B cell (primary cell): ENCODE measurements at regions not wholly inside any gene's neighbourhood (a gene's known extent, or its start where the extent isn't known, plus 50 kb on each side); places are given as distances from the start of the nearest gene placed in this dataset.

Source experiments
- ATAC-seq: fragments of 200-7000 bp; cut with Tn5 transposase; one replicate; pipeline ENCODE4 v1.10.0; 2021; ENCODE audit warnings: low read depth, mild to moderate bottlenecking, moderate number of reproducible peaks, moderate library complexity
- CTCF ChIA-PET: fragments of 350-600 bp; sonication (Branson Sonifier 250); formaldehyde crosslinking; loops from one replicate; lab custom pipeline; 2021; ENCODE audit warnings: antibody characterized with exemption, inconsistent platforms; lab: Charles Lee
- POLR2A ChIA-PET: fragments of 350-600 bp; sonication (Branson Sonifier 250); formaldehyde crosslinking; loops from one replicate; lab custom pipeline; 2021; ENCODE audit warnings: antibody characterized with exemption; lab: Charles Lee
- DNase-seq: peaks from one replicate; pipeline ENCODE4 v3.0.0; 2013
- H2AFZ ChIP-seq: 2 replicates; pipeline ENCODE4 v1.6.1; 2012; ENCODE audit warnings: mild to moderate bottlenecking, low read depth, low read length; ENCODE audit not compliant: insufficient read depth, poor library complexity, severe bottlenecking
- H3K27ac ChIP-seq, 2 donors: 1 replicate in 1 of 2; 2 replicates in 1 of 2; pipeline ENCODE4 v1.5.1; 2012 to 2013; ENCODE audit warnings: low read length in 2 of 2, mild to moderate bottlenecking in 2 of 2, moderate library complexity in 1 of 2
- H3K27me3 ChIP-seq, 4 experiments: fragments of 200-600 bp in 1 of 4; sonication (generic) in 1 of 4; replicated peaks in 1 of 4; 1 replicate in 2 of 4; 2 replicates in 2 of 4; pipeline versions ENCODE4 v1.6.1 to v1.7.0; 2013 to 2016; ENCODE audit warnings: low read length in 3 of 4, mild to moderate bottlenecking in 2 of 4, mixed read lengths in 1 of 4, moderate library complexity in 1 of 4; ENCODE audit not compliant: insufficient read depth in 4 of 4, control insufficient read depth in 3 of 4; ENCODE audit errors: control extremely low read depth in 1 of 4
- H3K36me3 ChIP-seq, 2 experiments: replicated peaks in 1 of 2; 1 replicate in 1 of 2; 2 replicates in 1 of 2; pipeline versions ENCODE4 v1.6.1 to v1.7.1; 2013; ENCODE audit warnings: low read length in 1 of 2; ENCODE audit not compliant: insufficient read depth in 2 of 2, control insufficient read depth in 1 of 2; ENCODE audit errors: control extremely low read depth in 1 of 2, extremely low read depth in 1 of 2
- H3K4me1 ChIP-seq, 2 donors: fragments of 200-600 bp in 1 of 2; sonication (generic) in 1 of 2; 1 replicate in 1 of 2; 2 replicates in 1 of 2; pipeline versions ENCODE4 v1.5.1 to v1.6.1; 2013 to 2017; ENCODE audit warnings: low read length in 2 of 2; ENCODE audit not compliant: control insufficient read depth in 2 of 2, insufficient read depth in 2 of 2
- H3K4me2 ChIP-seq: replicated peaks from 2 replicates; pipeline ENCODE3; 2012; ENCODE audit warnings: mild to moderate bottlenecking, low read depth, low read length; ENCODE audit not compliant: poor library complexity, severe bottlenecking
- H3K4me3 ChIP-seq, 5 experiments: fragments of 200-600 bp in 1 of 5; sonication (generic) in 1 of 5; 1 replicate in 3 of 5; 2 replicates in 2 of 5; pipeline versions ENCODE4 v1.5.1 to v1.7.0; 2011 to 2016; ENCODE audit warnings: low read length in 4 of 5, mild to moderate bottlenecking in 4 of 5, low read depth in 2 of 5, control low read depth in 1 of 5, moderate library complexity in 1 of 5; ENCODE audit not compliant: insufficient read depth in 1 of 5; ENCODE audit errors: control extremely low read depth in 1 of 5, extremely low read depth in 1 of 5
- H3K79me2 ChIP-seq: fragments of 200-600 bp; sonication (generic); one replicate; pipeline ENCODE4 v1.6.0; 2016; ENCODE audit warnings: low read length; ENCODE audit not compliant: control insufficient read depth, insufficient read depth
- H3K9ac ChIP-seq: fragments of 200-600 bp; sonication (generic); 2 replicates; pipeline ENCODE4 v1.6.1; 2017; ENCODE audit warnings: mild to moderate bottlenecking, low read length, moderate library complexity
- H3K9me3 ChIP-seq, 3 donors: one replicate each; pipeline versions ENCODE4 v1.6.1 to v1.7.1; 2013; ENCODE audit warnings: low read length in 2 of 3; ENCODE audit not compliant: control insufficient read depth in 2 of 3, insufficient read depth in 1 of 3; ENCODE audit errors: control extremely low read depth in 1 of 3
- H4K20me1 ChIP-seq: 2 replicates; pipeline ENCODE4 v1.6.0; 2012; ENCODE audit warnings: mild to moderate bottlenecking, low read length; ENCODE audit not compliant: insufficient read depth, control insufficient read depth, poor library complexity, severe bottlenecking
- H3K27ac Mint-ChIP-seq: one replicate; pipeline ENCODE4 v1.8.0; 2021; ENCODE audit warnings: mixed read lengths
- H3K27me3 Mint-ChIP-seq: one replicate; pipeline ENCODE4 v1.8.0; 2021; ENCODE audit warnings: mixed read lengths
- H3K4me1 Mint-ChIP-seq: one replicate; pipeline ENCODE4 v1.8.0; 2021; ENCODE audit warnings: mixed read lengths
- H3K4me3 Mint-ChIP-seq: one replicate; pipeline ENCODE4 v1.8.0; 2021; ENCODE audit warnings: mixed read lengths
- H3K9me3 Mint-ChIP-seq: one replicate; pipeline ENCODE4 v1.8.0; 2022; ENCODE audit warnings: mixed read lengths; ENCODE audit not compliant: insufficient read depth
- CTCF ChIP-seq: fragments of 200-600 bp; IDR thresholded peaks from one replicate; pipeline ENCODE4 v1.8.0; 2022; ENCODE audit warnings: antibody characterized with exemption, mild to moderate bottlenecking
- EZH2 ChIP-seq: IDR thresholded peaks from 2 replicates; pipeline ENCODE4 v1.6.1; 2012; ENCODE audit warnings: borderline replicate concordance, low read depth, mild to moderate bottlenecking, moderate library complexity, low read length; ENCODE audit not compliant: insufficient read depth, poor library complexity, severe bottlenecking
- WGBS: methylation state at CpG from one replicate; pipeline ENCODE4 v1.1.5; 2013; ENCODE audit warnings: missing lambda C conversion rate; ENCODE audit not compliant: insufficient coverage; 5-methylcytosine and 5-hydroxymethylcytosine counted together
- intact Hi-C: fragments of 100-400 bp; cut with micrococcal nuclease; formaldehyde crosslinking; loops from one replicate; pipeline ENCODE4 v1.10.0; 2022

GRCh38 chr5:172543484-172544298 lies 89.4 kb upstream of the SH3PXD2B start:
- H3K79me2 ChIP-seq, result no peaks in the 10 kb centered on the region
- 86% methylated on average over 8 of the region's 11 CpGs for WGBS
- H3K27ac ChIP-seq, result no peak overlapping the region
- H2AFZ ChIP-seq, result no peak overlapping the region
- peaks cover 0 to 16% (median 0%) of the 10 kb centered on the region in 3 donors for H3K9me3 ChIP-seq
- Mint-ChIP-seq H3K4me3 (no peak overlapping the region), H3K9me3 (no peaks in the 10 kb centered on the region), H3K27me3 (peaks cover 25% of the 10 kb centered on the region), H3K4me1 (no peaks in the 10 kb centered on the region), H3K27ac (no peak overlapping the region)
- no peak overlapping the region for H3K9ac ChIP-seq
- no peaks in the 10 kb centered on the region for H3K36me3 ChIP-seq
- intact Hi-C loops, result no loop called here
- ChIA-PET CTCF (no interaction called here), POLR2A (no interaction called here)
- no peaks in the 10 kb centered on the region for H4K20me1 ChIP-seq
- no peak overlapping the region for H3K4me2 ChIP-seq
- peaks cover 0 to 3% (median 1%) of the 10 kb centered on the region in 4 experiments for H3K27me3 ChIP-seq
- DNase-seq (no peak), ATAC-seq (no peak)
- no peaks in the 10 kb centered on the region for H3K4me1 ChIP-seq
- TF ChIP-seq EZH2 (no peak), CTCF (no peak)
- H3K4me3 ChIP-seq, result no peak overlapping the region

GRCh38 chr5:172542651-172543131 lies 88.4 kb upstream of the SH3PXD2B start:
- Histone ChIP-seq H3K9me3 (peaks cover 0 to 16% (median 0%) of the 10 kb centered on the region in 3 donors), H3K27ac (no peak overlapping the region), H3K79me2 (no peaks in the 10 kb centered on the region), H2AFZ (no peak overlapping the region), H3K27me3 (peaks cover 0 to 3% (median 1%) of the 10 kb centered on the region in 4 experiments), H4K20me1 (no peaks in the 10 kb centered on the region), H3K4me3 (no peak overlapping the region), H3K9ac (no peak overlapping the region), H3K36me3 (no peaks in the 10 kb centered on the region), H3K4me2 (no peak overlapping the region), H3K4me1 (no peaks in the 10 kb centered on the region)
- WGBS, result 91% methylated on average over 12 of the region's 13 CpGs
- Mint-ChIP-seq H3K27me3 (peaks cover 25% of the 10 kb centered on the region), H3K9me3 (no peaks in the 10 kb centered on the region), H3K4me1 (no peaks in the 10 kb centered on the region), H3K4me3 (no peak overlapping the region), H3K27ac (no peak overlapping the region)
- DNase-seq (no peak), ATAC-seq (no peak)
- TF ChIP-seq EZH2 (no peak), CTCF (no peak)
- intact Hi-C loops, result no loop called here
- ChIA-PET CTCF (no interaction called here), POLR2A (no interaction called here)
